ENCODE measurements at regions not wholly inside any gene's neighbourhood (a gene's known extent, or its start where the extent isn't known, plus 50 kb on each side); places are given as distances from the start of the nearest gene placed in this dataset.

- TF ChIP-seq POLR2A (IDR thresholded peaks at IDR 0.05; ENCODE audit: low read depth, low read length) = no peak
- no peak for TF ChIP-seq POLR2AphosphoS5 (IDR thresholded peaks at IDR 0.05; ENCODE audit: low read depth, low read length)
- no peak for TF ChIP-seq TAF1 (IDR thresholded peaks at IDR 0.05; ENCODE audit: borderline replicate concordance, low read depth, low read length)
Measured at GRCh38 chrX:115909017-115909416, 261.5 kb upstream of the AGTR2 start.

Measured in GM12892 (cell line).